Loucy (cell line): ENCODE measurements at regions not wholly inside any gene's neighbourhood (a gene's known extent, or its start where the extent isn't known, plus 50 kb on each side); places are given as distances from the start of the nearest gene placed in this dataset.

Source experiments
- EZH2phosphoT487 ChIP-seq: fragments of 200-600 bp; IDR thresholded peaks from 2 replicates; pipeline ENCODE4 v1.6.1; 2018; ENCODE audit warnings: antibody characterized with exemption, mild to moderate bottlenecking, moderate library complexity, borderline replicate concordance
- TF ChIP-seq, protein P1 (sequence below): fragments of 200-600 bp; sonication (generic); conservative IDR thresholded peaks from 2 replicates; pipeline ENCODE4 v1.5.1; 2014; ENCODE audit warnings: mild to moderate bottlenecking, antibody characterized with exemption, low read length

GRCh38 chr2:136407117-136407951 is 289.4 kb upstream of the CXCR4 start:
- TF ChIP-seq, protein P1, sequence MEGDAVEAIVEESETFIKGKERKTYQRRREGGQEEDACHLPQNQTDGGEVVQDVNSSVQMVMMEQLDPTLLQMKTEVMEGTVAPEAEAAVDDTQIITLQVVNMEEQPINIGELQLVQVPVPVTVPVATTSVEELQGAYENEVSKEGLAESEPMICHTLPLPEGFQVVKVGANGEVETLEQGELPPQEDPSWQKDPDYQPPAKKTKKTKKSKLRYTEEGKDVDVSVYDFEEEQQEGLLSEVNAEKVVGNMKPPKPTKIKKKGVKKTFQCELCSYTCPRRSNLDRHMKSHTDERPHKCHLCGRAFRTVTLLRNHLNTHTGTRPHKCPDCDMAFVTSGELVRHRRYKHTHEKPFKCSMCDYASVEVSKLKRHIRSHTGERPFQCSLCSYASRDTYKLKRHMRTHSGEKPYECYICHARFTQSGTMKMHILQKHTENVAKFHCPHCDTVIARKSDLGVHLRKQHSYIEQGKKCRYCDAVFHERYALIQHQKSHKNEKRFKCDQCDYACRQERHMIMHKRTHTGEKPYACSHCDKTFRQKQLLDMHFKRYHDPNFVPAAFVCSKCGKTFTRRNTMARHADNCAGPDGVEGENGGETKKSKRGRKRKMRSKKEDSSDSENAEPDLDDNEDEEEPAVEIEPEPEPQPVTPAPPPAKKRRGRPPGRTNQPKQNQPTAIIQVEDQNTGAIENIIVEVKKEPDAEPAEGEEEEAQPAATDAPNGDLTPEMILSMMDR: no peak
- no peak for TF ChIP-seq EZH2phosphoT487
